ENCODE measurements at regions not wholly inside any gene's neighbourhood (a gene's known extent, or its start where the extent isn't known, plus 50 kb on each side); places are given as distances from the start of the nearest gene placed in this dataset.

DNA sequence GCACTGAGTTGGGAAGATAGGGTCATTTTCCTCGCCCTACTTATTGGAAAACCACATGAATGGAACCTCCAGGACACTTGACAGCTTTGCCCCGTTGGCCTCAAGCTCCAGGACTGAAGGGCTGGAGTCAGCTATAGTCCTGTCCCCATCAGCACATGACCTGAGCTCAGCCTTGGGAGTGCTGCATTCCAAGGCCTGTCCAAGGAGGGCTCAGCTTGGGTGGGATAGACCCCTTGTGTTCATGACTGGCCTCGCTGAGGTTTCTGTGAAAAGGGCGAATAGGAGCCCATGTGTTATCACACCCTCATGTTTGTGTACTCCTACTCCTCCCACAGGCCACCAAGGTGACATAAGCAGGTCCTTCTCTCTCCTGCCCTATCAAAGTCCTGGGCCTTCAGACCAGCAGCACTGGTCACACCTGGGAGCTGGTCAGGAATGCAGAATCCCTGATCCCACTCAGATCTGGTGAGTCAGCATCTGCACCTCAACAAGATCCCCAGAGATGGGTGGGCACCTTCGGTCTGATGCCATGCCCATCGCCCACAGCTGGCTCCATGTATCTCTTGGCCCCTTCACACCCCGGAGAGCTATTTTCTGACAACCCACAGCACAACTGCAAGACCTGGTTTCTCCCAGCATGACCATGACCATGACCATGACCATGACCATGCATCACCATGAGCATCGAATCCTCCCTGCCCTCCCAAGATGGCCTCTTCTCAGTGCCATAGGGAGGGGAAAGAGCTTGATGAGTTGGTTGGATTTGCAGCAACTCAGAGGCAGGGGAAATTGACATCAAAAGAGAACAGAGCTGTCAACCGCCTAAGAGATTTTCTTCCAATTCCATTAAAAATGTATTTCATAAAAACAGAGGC is 83.0 kb upstream of the RAB6C start:
- 79 to 88% methylated on average over 9 of the region's 9 CpGs for WGBS, 2 donors
- intact Hi-C loops (cut with DNase I; ENCODE audit: low total_unique reads), result no loop called here

DNA sequence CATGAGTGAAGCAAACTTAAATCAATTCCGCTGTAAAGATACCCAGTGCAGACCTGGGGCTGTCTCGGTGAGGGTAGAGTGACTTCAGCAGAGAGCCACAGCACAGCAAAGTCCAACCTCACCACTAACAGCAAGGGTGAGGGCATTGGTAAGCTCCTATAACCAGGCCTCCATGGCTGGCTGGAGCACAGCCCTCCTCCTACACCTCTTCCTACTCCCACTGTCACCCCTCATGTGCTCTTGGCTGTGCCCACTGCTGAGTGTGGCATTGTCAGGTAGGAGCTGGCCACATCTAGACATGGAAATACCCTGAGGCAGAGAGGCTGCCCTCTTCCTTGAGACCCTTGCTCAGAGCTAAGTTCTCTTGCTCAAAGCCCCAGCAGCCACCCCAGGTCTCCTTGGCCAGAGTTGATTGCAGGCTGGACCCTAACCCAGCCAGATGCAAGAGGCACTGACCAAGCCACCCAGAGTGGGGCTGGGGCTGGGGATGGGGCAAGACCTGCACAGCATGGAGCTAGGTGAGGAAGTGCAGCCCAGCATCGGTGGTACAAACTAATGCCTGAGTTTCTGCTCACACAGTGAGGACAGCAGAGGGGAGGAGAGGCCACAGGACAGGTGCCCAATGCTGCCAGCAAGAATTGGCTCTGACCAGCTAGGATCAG is 77.6 kb upstream of the RAB6C start:
- intact Hi-C loops (cut with DNase I; ENCODE audit: low total_unique reads), result no loop called here
- DNase-seq (ENCODE audit: low spot score in 2 of 2), result peak in 1 of 2 donors; percentile 54
- TF ChIP-seq, protein P1, sequence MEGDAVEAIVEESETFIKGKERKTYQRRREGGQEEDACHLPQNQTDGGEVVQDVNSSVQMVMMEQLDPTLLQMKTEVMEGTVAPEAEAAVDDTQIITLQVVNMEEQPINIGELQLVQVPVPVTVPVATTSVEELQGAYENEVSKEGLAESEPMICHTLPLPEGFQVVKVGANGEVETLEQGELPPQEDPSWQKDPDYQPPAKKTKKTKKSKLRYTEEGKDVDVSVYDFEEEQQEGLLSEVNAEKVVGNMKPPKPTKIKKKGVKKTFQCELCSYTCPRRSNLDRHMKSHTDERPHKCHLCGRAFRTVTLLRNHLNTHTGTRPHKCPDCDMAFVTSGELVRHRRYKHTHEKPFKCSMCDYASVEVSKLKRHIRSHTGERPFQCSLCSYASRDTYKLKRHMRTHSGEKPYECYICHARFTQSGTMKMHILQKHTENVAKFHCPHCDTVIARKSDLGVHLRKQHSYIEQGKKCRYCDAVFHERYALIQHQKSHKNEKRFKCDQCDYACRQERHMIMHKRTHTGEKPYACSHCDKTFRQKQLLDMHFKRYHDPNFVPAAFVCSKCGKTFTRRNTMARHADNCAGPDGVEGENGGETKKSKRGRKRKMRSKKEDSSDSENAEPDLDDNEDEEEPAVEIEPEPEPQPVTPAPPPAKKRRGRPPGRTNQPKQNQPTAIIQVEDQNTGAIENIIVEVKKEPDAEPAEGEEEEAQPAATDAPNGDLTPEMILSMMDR (IDR thresholded peaks at IDR 0.05), result no peak
- TF ChIP-seq POLR2A (IDR thresholded peaks at IDR 0.05), result no peak
- no peak overlapping the region for H3K4me3 ChIP-seq (ENCODE audit: low read depth, poor library complexity, severe bottlenecking)
- 83 to 84% methylated on average over 3 of the region's 3 CpGs for WGBS, 2 donors

More for the DNA sequence above, 83.0 kb upstream of the RAB6C start:
- H3K4me3 ChIP-seq (ENCODE audit: low read depth, poor library complexity, severe bottlenecking), result no peak overlapping the region
- DNase-seq (ENCODE audit: low spot score in 2 of 2), result peak in 1 of 2 donors; percentile 58
- TF ChIP-seq, protein P1 (IDR thresholded peaks at IDR 0.05), result no peak
- TF ChIP-seq POLR2A (IDR thresholded peaks at IDR 0.05), result no peak

DNA sequence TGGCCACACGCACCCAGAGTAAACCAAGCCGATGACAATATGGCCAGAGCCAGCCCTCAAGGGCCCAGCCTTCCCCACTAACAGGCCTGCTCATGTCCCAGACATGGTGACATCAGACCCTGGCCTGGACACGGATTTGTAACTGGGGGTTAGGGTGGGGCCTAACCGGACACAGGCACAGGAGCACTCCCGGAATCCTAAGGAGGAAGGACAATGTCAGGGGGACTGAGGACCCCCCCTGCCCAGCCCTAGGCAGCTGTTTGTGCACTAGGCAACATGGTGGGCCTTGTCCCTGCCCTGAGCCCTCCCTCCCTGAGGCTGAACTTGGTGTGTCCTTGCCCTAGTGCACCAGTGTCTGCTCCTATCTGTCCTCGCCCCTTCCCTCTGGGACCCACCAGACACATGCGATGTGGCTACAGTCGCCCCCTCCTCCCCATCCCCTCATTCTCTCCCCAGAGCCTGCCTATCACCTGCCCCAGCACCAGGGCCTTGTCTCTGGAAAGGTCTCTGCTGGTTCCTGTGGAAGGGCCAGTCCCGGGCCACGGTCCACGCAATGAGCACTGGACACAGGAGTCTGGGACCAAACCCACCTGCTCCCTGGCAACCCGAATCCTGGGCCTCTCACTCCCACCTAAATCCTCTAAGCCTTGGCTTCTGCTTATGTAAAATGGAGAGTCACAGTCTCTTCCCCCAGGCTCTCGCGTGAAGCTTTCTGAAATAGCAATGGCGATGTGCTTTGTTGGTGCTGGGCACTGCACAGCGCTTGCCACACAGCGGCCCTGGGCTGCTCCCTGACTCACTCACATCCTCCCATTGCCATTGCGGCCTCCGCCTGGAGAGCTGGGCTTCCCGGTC is 76.5 kb upstream of the RAB6C start:
- no peak overlapping the region for H3K4me3 ChIP-seq (ENCODE audit: low read depth, poor library complexity, severe bottlenecking)
- peak in 1 of 2 donors; percentile 76 for DNase-seq (ENCODE audit: low spot score in 2 of 2)
- intact Hi-C loops (cut with DNase I; ENCODE audit: low total_unique reads), result no loop called here
- 91 to 94% methylated on average over 20 of the region's 20 CpGs for WGBS, 2 donors
- TF ChIP-seq POLR2A (IDR thresholded peaks at IDR 0.05), result no peak

DNA sequence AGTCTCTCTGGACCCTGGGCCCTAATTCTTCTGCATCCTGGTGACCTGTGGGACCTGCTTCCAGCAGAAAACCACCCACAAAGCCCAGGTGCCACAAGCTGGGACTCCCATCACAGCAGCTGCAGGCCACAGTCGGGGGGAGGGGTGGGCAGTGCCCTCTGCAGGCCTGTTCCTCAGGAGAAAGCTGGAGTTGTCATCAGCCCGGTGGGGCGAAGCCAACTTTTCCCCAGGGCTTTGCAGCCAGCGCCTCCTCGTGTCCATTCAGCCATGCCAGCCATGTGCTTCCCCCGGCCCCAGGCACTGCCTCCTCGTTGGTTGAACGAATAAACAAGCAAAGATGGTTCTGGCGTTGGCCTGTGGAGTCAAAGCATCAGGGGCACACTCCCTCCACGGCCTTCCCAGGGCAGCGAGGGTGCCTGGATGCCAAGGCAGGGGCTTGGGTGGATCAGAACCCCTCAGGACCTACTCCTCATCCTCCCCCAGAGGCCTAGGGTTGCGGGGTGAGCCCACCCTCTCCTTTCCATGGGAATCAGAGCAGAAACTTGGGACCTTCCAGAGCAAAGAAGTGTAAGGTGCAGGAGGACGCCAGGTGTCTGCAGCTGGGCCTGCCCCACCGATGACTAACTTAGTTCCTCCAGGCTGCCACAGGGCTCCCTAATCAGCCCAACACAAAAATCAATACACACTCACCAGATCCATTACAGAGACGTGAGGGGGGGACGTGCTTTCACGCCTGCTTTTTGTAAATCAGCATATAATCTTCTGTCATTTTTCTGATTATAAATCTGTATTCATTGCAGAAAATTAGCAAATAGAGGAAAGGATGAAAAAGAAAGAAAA is 75.7 kb upstream of the RAB6C start:
- H3K4me3 ChIP-seq (ENCODE audit: low read depth, poor library complexity, severe bottlenecking), result no peak overlapping the region
- intact Hi-C loops (cut with DNase I; ENCODE audit: low total_unique reads), result no loop called here
- DNase-seq (ENCODE audit: low spot score in 2 of 2), result peak in 1 of 2 donors; percentile 76
- 68 to 82% methylated on average over 17 of the region's 17 CpGs for WGBS, 2 donors
- TF ChIP-seq, protein P1 (IDR thresholded peaks at IDR 0.05), result no peak
- no peak for TF ChIP-seq POLR2A (IDR thresholded peaks at IDR 0.05)

DNA sequence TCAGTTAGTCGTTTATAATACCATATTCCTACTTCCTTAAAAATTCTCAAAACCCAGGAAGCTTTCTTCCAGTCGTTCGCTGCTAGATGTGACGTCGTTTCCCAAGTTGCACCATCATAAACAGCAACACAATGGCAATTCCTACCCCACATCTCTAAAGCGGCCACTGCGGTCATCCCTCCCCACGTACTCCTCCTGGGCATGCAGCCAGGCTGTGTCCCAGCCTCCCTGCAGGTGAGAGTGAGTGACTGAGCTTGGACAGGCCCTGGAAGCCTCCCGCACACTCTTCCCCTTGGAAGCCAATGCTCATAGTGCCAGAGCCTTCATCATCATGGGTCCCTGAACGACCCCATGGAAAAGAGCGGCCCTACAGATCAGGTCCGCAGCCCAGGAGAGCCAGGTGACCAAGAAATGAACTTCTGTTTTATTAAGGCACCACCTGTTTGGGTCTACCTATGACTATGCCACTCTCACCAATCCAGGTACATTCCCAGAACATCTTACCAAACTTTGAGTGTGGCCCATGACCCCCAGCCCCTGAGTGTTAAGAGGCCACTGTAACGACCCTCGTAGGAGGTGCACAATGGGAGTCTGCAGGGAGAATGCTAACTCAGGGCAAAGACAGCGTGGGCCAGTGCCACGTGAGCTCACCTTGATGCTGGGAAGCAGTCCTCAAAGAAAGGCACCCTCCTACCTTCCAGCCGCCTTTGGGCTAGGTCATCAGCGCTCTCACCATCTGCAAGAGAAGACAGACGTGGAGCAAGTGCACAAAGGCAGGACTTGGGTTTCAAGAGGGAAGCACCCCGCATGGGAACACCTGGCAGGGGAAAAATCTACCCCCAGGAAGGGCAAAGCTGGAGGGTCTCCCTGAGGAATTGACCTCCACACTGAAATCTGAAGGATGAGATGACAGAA is 74.7 kb upstream of the RAB6C start:
- TF ChIP-seq POLR2A (IDR thresholded peaks at IDR 0.05), result no peak
- TF ChIP-seq, protein P1 (IDR thresholded peaks at IDR 0.05), result no peak
- DNase-seq (ENCODE audit: low spot score in 2 of 2), result peak in 1 of 2 donors; percentile 39
- H3K4me3 ChIP-seq (ENCODE audit: low read depth, poor library complexity, severe bottlenecking), result no peak overlapping the region
- intact Hi-C loops (cut with DNase I; ENCODE audit: low total_unique reads), result no loop called here
- WGBS, 2 donors, result 83 to 84% methylated on average over 19 to 20 of the region's 20 CpGs

Measured in lower leg skin (tissue), 4 donors.